ENCODE measurements at regions not wholly inside any gene's neighbourhood (a gene's known extent, or its start where the extent isn't known, plus 50 kb on each side); places are given as distances from the start of the nearest gene placed in this dataset.

DNA sequence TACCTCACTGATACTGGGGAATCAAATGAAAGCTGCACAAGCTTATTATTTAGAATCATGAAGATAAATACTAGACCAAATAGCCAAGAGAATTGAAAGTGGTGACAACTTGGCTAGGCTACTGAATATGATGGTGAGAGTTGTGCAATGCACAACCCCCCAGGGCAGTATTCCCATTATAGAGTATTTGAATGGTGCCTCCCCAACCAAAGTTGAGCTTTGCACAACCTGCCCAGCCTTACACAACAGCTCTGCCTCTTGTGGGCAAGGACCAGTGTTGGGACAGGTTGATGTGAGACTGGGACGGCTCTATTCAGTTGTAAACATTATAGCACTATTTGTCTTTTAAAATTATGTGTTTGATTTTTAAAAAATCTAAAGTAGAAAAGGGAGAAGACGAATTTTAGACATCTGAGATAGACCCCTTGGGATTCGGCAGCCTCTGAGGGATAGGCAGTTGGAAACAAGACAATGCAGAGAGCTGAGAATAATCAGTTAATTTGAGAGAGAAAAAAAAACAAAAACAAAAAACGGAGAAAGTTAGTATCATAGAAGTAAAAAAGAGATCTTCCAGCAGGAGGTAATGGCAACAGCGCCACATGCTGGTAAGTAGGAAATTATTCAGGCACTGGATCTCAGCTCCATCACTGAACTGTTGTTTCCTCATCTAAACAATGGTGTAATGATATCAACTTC, 91.0 kb upstream of the KCNA3 start:
- Histone ChIP-seq H3K4me2 (peak overlapping the region; percentile 72), H2AFZ (ENCODE audit: low read depth) (peak overlapping the region; percentile 58; the same call in 1 of the 2 replicates), H3K36me3 (ENCODE audit: insufficient read depth) (no peaks in the 10 kb centered on the region), H3K9ac (no peak overlapping the region), H3K27me3 (ENCODE audit: insufficient read depth, low read depth) (no peaks in the 10 kb centered on the region), H4K20me1 (ENCODE audit: insufficient read depth) (no peaks in the 10 kb centered on the region), H3K79me2 (ENCODE audit: insufficient read depth, low read depth) (no peaks in the 10 kb centered on the region), H3K4me3 (IDR thresholded peaks at IDR 0.05; ENCODE audit: insufficient read depth, low read depth, low read length) (no peak overlapping the region), H3K27ac (no peak overlapping the region), H3K4me1 (ENCODE audit: low read depth, poor library complexity, severe bottlenecking) (peaks cover 12% of the 10 kb centered on the region)
- TF ChIP-seq, protein P1, sequence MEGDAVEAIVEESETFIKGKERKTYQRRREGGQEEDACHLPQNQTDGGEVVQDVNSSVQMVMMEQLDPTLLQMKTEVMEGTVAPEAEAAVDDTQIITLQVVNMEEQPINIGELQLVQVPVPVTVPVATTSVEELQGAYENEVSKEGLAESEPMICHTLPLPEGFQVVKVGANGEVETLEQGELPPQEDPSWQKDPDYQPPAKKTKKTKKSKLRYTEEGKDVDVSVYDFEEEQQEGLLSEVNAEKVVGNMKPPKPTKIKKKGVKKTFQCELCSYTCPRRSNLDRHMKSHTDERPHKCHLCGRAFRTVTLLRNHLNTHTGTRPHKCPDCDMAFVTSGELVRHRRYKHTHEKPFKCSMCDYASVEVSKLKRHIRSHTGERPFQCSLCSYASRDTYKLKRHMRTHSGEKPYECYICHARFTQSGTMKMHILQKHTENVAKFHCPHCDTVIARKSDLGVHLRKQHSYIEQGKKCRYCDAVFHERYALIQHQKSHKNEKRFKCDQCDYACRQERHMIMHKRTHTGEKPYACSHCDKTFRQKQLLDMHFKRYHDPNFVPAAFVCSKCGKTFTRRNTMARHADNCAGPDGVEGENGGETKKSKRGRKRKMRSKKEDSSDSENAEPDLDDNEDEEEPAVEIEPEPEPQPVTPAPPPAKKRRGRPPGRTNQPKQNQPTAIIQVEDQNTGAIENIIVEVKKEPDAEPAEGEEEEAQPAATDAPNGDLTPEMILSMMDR (conservative IDR thresholded peaks at IDR 0.05; ENCODE audit: low read depth, low read length): peak; percentile 76

DNA sequence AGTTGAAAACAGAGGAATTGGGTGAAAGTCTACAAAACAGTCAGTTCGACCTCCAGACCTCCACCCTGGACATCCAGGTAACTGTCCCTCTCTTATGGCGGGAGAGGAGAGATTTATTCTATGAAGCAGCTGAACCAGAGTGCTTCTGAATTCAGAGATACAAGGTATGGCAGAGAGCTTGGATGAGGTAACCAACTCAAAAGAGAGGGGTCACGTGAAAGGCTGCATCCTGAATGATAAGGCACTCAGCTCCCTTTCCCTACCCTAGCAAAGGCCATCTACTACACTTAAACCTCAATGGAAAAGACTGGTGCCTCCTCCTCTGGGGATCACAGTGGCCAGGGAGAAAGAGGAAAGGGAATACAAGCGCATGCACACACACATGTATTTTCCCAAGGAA, 88.4 kb upstream of the KCNA3 start:
- no peak overlapping the region for H3K4me3 ChIP-seq (IDR thresholded peaks at IDR 0.05; ENCODE audit: insufficient read depth, low read depth, low read length)
- H3K27ac ChIP-seq: no peak overlapping the region
- no peaks in the 10 kb centered on the region for H3K79me2 ChIP-seq (ENCODE audit: insufficient read depth, low read depth)
- H3K4me1 ChIP-seq (ENCODE audit: low read depth, poor library complexity, severe bottlenecking): peaks cover 7% of the 10 kb centered on the region
- H3K27me3 ChIP-seq (ENCODE audit: insufficient read depth, low read depth): no peaks in the 10 kb centered on the region
- TF ChIP-seq, protein P1 (conservative IDR thresholded peaks at IDR 0.05; ENCODE audit: low read depth, low read length): no peak
- no peak overlapping the region for H3K9ac ChIP-seq
- H3K36me3 ChIP-seq (ENCODE audit: insufficient read depth): no peaks in the 10 kb centered on the region
- no peak overlapping the region for H2AFZ ChIP-seq (ENCODE audit: low read depth)
- no peak overlapping the region for H3K4me2 ChIP-seq
- no peaks in the 10 kb centered on the region for H4K20me1 ChIP-seq (ENCODE audit: insufficient read depth)

DNA sequence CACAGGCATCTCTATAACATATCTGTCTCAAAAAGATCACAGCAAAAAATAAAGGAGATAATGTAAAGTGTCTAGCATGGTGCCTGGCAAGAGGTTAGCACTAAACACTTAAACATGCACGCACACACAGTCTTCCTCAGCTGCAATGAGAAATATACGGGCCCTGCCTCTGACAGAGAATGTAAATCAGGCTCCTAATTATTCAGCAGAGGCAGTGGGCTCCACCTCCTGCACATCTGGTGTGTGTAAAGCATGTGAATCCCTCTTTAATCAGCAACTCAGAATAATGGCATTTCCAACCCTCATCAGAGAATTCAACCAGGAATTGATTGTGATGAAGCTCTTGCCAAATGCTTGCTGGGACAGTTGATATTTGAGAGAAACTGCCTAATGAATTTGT, 85.6 kb upstream of the KCNA3 start:
- Histone ChIP-seq H3K79me2 (ENCODE audit: insufficient read depth, low read depth) (no peaks in the 10 kb centered on the region), H4K20me1 (ENCODE audit: insufficient read depth) (no peaks in the 10 kb centered on the region), H3K36me3 (ENCODE audit: insufficient read depth) (no peaks in the 10 kb centered on the region), H2AFZ (ENCODE audit: low read depth) (no peak overlapping the region), H3K4me3 (IDR thresholded peaks at IDR 0.05; ENCODE audit: insufficient read depth, low read depth, low read length) (no peak overlapping the region), H3K4me1 (ENCODE audit: low read depth, poor library complexity, severe bottlenecking) (peaks cover under 1% of the 10 kb centered on the region), H3K27me3 (ENCODE audit: insufficient read depth, low read depth) (no peaks in the 10 kb centered on the region), H3K27ac (no peak overlapping the region), H3K4me2 (no peak overlapping the region), H3K9ac (no peak overlapping the region)
- TF ChIP-seq, protein P1 (conservative IDR thresholded peaks at IDR 0.05; ENCODE audit: low read depth, low read length): no peak

DNA sequence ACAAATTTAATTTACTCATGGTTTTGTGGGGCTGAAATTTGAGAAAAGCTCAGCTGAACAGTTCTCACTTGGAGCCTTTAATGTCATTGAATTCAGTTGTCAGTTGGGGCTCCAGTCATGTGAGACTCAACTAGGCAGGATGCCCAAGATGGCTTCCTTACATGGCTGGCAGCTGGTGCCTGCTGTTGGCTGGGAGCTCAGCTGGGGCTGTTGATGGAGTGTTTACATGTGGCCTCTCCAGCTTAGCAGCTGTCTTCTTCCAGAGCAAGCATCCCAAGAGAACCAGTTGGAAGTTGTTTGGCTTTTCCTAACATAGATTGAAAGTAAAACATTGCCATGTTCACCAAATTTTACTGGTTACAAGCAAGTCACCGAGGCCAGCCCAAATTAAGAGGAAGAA, 81.8 kb upstream of the KCNA3 start:
- Histone ChIP-seq H3K79me2 (ENCODE audit: insufficient read depth, low read depth) (no peaks in the 10 kb centered on the region), H3K27me3 (ENCODE audit: insufficient read depth, low read depth) (no peaks in the 10 kb centered on the region), H3K27ac (no peak overlapping the region), H3K4me1 (ENCODE audit: low read depth, poor library complexity, severe bottlenecking) (no peaks in the 10 kb centered on the region), H3K36me3 (ENCODE audit: insufficient read depth) (no peaks in the 10 kb centered on the region), H3K4me2 (no peak overlapping the region), H3K4me3 (IDR thresholded peaks at IDR 0.05; ENCODE audit: insufficient read depth, low read depth, low read length) (no peak overlapping the region), H3K9ac (no peak overlapping the region), H4K20me1 (ENCODE audit: insufficient read depth) (no peaks in the 10 kb centered on the region), H2AFZ (ENCODE audit: low read depth) (no peak overlapping the region)
- TF ChIP-seq, protein P1 (conservative IDR thresholded peaks at IDR 0.05; ENCODE audit: low read depth, low read length): no peak
